ENCODE measurements at regions not wholly inside any gene's neighbourhood (a gene's known extent, or its start where the extent isn't known, plus 50 kb on each side); places are given as distances from the start of the nearest gene placed in this dataset.
"Not testable (repeated sequence)": the region's sequence is repeated elsewhere in the genome, so short reads cannot be mapped to it uniquely, and the experiment has no call there.

DNA sequence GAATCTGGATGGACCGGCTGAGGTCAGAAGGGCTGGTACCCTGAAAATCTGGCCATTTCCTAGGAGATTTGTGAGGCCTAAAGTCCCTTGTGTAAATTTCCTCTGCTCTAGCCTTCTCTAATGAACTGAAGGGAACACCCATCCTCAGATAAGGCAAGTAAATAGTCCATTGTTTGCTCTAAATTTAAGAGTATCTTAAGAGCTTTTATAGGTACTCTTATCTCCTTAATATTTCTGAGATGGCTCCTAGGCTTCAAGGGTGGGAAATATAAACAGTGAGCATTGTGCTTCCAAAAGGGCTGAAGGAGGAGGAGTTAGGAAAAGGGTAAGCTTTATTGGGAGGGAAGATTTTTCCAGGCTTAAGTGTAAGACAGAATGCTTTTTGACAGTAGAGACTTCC, 148.7 kb upstream of the EDNRB start:
- no peak for DNase-seq

- DNase-seq = no peak
Observed at GRCh38 chr13:78065141-78065540, 146.5 kb upstream of the EDNRB start.

GRCh38 chr13:78061806-78062205, 143.2 kb upstream of the EDNRB start:
- DNase-seq = no peak

GRCh38 chr13:78060966-78061365, 142.3 kb upstream of the EDNRB start:
- peak in 1 of 2 donors; percentile 26 for DNase-seq

GRCh38 chr13:78056865-78057264, 138.2 kb upstream of the EDNRB start:
- not testable (repeated sequence) for DNase-seq

DNA sequence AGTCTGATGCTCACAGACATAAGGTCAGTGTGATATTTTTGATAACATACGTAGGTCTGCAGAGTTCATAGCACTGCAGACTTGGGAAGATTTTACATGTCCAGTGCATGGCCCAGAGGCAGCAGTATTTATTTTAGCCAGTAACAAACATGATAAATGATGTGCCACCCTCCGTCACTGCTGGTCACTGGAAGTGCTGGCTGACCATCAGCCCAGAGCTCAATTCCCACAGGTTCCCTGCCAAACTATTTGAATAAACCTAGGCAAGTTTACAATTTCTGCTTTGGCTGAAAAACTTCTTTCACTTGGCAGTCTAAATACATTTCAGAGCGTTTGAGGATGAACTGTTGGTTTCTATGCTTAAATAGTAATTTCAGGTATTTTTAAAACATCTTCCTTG, 135.5 kb upstream of the EDNRB start:
- DNase-seq = peak in 1 of 2 donors; percentile 23

- DNase-seq = no peak
Observed at GRCh38 chr13:78047151-78047550, 128.5 kb upstream of the EDNRB start.

- DNase-seq = no peak
Observed at GRCh38 chr13:78046331-78046730, 127.7 kb upstream of the EDNRB start.

DNA sequence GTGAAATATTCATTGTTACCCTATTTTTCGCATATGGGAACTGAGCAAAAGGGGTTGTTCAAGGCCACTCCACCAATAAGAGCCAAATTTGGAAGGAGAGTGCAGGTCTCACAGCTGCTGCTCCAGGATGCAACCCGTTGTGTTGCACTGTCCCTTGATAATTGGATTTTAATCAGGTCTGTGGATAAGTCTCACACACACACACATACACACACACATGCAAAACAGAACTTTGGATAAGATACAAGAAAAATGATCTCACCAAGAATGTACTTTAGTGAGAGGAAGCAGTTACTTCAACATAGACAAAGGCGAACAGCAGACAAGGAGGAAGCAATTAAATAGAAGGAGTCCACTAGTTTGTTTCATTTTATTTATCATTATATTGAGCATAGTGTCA, 127.3 kb upstream of the EDNRB start:
- DNase-seq = no peak

- not testable (repeated sequence) for DNase-seq
Observed at GRCh38 chr13:78041366-78041765, 122.7 kb upstream of the EDNRB start.

- no peak for DNase-seq
Observed at GRCh38 chr13:78040205-78040830, 121.7 kb upstream of the EDNRB start.

GRCh38 chr13:78036841-78037240, 118.2 kb upstream of the EDNRB start:
- no peak for DNase-seq

DNA sequence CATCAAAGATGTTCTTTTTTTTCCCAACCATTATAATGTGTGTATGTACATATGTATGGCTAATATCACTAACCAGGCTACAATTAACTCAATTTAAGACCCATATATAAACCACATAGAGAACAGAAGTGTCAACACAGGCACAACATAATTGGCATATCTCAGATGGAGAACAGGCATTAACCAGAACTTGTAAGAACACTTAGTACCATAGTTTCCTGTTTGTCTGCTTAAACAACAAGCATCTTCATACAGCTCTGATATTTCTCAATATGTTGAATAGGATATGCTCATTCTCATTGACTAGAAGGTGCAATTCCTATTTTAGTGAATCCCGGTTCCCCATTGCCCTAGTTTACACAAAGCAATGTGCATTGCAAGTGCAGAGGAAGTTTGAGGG, 116.9 kb upstream of the EDNRB start:
- DNase-seq = no peak

- DNase-seq = no peak
Observed at GRCh38 chr13:78033509-78033908, 114.9 kb upstream of the EDNRB start.

DNA sequence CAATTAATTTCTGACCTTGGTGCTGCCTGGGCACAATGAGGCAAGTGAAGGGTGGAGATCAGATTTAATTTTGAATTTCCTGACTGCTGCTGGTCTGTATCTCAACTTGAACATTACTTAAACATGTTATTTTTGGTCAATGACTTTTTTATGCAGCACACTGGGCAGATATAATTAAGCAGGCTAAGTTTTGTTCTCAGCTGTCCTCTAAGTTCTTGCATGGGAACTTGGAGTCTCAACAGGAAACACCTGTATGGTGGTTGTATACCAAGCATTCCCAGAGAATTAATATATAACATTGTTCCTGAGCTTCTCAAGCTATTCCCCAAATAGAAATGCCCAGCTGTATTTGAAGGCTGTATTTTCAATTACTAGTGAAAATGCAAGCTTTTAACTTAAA, 113.5 kb upstream of the EDNRB start:
- DNase-seq = no peak

GRCh38 chr13:78030341-78030896, 111.8 kb upstream of the EDNRB start:
- DNase-seq = no peak

DNA sequence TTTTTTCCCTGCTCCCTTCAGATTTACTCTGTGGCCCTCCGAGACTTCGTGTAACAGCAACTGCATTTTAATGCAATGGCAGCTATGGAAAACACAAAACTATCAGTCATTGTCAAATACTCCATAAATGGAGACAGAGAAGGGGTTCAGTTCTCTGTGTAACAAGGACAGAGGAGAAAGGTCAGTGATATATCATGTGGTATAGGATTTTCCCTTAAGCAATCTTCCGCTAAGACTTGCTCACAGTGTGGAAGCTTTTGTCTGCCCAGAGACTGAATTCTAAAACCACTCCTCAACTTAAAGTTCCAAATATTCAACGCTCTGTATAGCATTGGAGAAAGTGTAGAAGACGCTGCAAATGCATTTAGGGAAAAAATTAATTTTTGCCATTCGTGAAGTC, 111.3 kb upstream of the EDNRB start:
- DNase-seq = no peak

- DNase-seq = no peak
Observed at GRCh38 chr13:78028960-78029359, 110.3 kb upstream of the EDNRB start.

DNA sequence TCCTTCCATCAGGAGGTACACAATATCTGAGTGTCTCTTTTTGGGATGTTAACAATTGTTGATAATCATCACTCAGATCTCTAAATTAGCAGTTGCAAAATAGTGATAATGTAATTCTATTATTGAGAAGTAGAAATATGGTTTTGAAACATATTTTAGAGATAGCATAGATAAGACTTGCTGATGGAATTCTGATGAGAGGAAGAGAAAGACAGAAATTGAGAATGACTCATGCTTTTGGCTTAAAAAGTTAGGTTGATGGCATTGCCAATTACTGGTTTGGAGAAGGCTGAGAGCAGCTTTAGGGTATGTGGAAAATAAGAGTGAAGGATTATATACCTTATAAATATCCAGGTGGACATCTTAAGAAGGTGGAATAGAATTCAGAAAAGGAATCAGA, 106.4 kb upstream of the EDNRB start:
- DNase-seq = no peak

DNA sequence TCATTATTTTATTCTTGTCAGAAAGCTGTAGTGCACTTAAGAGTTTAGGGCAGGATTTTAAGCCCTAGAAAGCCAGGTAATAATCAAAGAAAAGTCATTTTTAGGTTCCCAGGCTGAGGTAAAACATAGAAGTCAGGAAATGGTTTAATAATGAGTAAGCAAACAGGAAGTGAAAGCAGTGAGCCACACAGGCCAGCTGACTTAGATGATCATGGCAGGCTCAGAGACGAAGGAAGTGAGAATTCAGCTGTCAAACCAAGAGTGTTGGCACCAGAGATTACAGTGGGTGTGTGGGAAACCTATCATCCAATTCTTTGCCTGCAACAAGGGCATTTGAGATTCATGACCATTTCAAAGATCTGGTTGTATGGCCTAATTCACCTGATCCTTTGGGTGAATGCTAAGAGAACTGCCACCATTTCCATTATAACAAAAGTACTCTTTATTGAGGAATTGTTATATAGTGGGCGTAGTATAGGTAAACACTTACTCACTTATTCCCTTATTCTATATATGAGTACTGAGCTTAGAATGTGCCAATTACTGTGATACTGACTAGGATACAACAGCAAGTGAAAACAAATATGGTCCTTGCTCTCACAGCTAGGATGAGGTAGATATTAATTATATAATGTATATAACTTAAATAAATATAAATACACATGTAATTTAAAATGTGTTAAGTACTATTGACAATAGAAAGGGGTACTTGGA, 103.7 kb upstream of the EDNRB start:
- DNase-seq = peak; percentile 5 to 22

- DNase-seq = peak in 1 of 2 donors; percentile 4
Observed at GRCh38 chr13:78020861-78021260, 102.2 kb upstream of the EDNRB start.

- DNase-seq = no peak
Observed at GRCh38 chr13:78015782-78016181, 97.2 kb upstream of the EDNRB start.

GRCh38 chr13:78012046-78012445, 93.4 kb upstream of the EDNRB start:
- no peak for DNase-seq

- DNase-seq = no peak
Observed at GRCh38 chr13:78004821-78005220, 86.2 kb upstream of the EDNRB start.

All from hippocampal formation (tissue), 2 donors.